ENCODE measurements at regions not wholly inside any gene's neighbourhood (a gene's known extent, or its start where the extent isn't known, plus 50 kb on each side); places are given as distances from the start of the nearest gene placed in this dataset.

- Mint-ChIP-seq H3K27ac (ENCODE audit: low read depth, unreplicated experiment) (no peak overlapping the region), H3K4me3 (ENCODE audit: unreplicated experiment) (no peak overlapping the region), H3K27me3 (ENCODE audit: insufficient read depth, unreplicated experiment) (no peaks in the 10 kb centered on the region), H3K9me3 (ENCODE audit: unreplicated experiment) (peaks cover 40% of the 10 kb centered on the region), H3K4me1 (ENCODE audit: insufficient read depth, unreplicated experiment) (no peaks in the 10 kb centered on the region), H3K36me3 (ENCODE audit: insufficient read depth, unreplicated experiment) (no peaks in the 10 kb centered on the region)
- ChIA-PET CTCF (no interaction called here), POLR2A (no interaction called here)
- no peak for DNase-seq (ENCODE audit: unreplicated experiment)
- no TSS peak for BruUV-seq (replicated peaks)
- intact Hi-C loops (cut with micrococcal nuclease), result no loop called here
- no peak for TF ChIP-seq CTCF (IDR thresholded peaks at IDR 0.05; ENCODE audit: unreplicated experiment)
These were observed 271.0 kb upstream of the ATP10A start for GRCh38 chr15:26134152-26134551.

GRCh38 chr15:26132811-26133210, 269.7 kb upstream of the ATP10A start:
- H3K4me1 Mint-ChIP-seq (ENCODE audit: insufficient read depth, unreplicated experiment), result no peaks in the 10 kb centered on the region
- no peaks in the 10 kb centered on the region for H3K36me3 Mint-ChIP-seq (ENCODE audit: insufficient read depth, unreplicated experiment)
- TF ChIP-seq CTCF (IDR thresholded peaks at IDR 0.05; ENCODE audit: unreplicated experiment), result no peak
- intact Hi-C loops (cut with micrococcal nuclease), result no loop called here
- H3K27ac Mint-ChIP-seq (ENCODE audit: low read depth, unreplicated experiment), result no peak overlapping the region
- H3K9me3 Mint-ChIP-seq (ENCODE audit: unreplicated experiment), result peaks cover 31% of the 10 kb centered on the region
- no TSS peak for BruUV-seq (replicated peaks)
- DNase-seq (ENCODE audit: unreplicated experiment), result no peak
- POLR2A ChIA-PET, result no interaction called here
- CTCF ChIA-PET, result no interaction called here
- no peak overlapping the region for H3K4me3 Mint-ChIP-seq (ENCODE audit: unreplicated experiment)
- H3K27me3 Mint-ChIP-seq (ENCODE audit: insufficient read depth, unreplicated experiment), result no peaks in the 10 kb centered on the region

GRCh38 chr15:26129852-26130251, 266.7 kb upstream of the ATP10A start:
- Mint-ChIP-seq H3K27ac (ENCODE audit: low read depth, unreplicated experiment) (no peak overlapping the region), H3K9me3 (ENCODE audit: unreplicated experiment) (peaks cover 26% of the 10 kb centered on the region), H3K27me3 (ENCODE audit: insufficient read depth, unreplicated experiment) (no peaks in the 10 kb centered on the region), H3K4me1 (ENCODE audit: insufficient read depth, unreplicated experiment) (no peaks in the 10 kb centered on the region), H3K36me3 (ENCODE audit: insufficient read depth, unreplicated experiment) (no peaks in the 10 kb centered on the region), H3K4me3 (ENCODE audit: unreplicated experiment) (no peak overlapping the region)
- no peak for TF ChIP-seq CTCF (IDR thresholded peaks at IDR 0.05; ENCODE audit: unreplicated experiment)
- CTCF ChIA-PET, result no interaction called here
- BruUV-seq (replicated peaks), result no TSS peak
- POLR2A ChIA-PET, result no interaction called here
- intact Hi-C loops (cut with micrococcal nuclease), result no loop called here
- no peak for DNase-seq (ENCODE audit: unreplicated experiment)

GRCh38 chr15:26128611-26129140, 265.5 kb upstream of the ATP10A start:
- Mint-ChIP-seq H3K4me1 (ENCODE audit: insufficient read depth, unreplicated experiment) (no peaks in the 10 kb centered on the region), H3K27ac (ENCODE audit: low read depth, unreplicated experiment) (no peak overlapping the region), H3K36me3 (ENCODE audit: insufficient read depth, unreplicated experiment) (no peaks in the 10 kb centered on the region), H3K9me3 (ENCODE audit: unreplicated experiment) (peaks cover 21% of the 10 kb centered on the region), H3K4me3 (ENCODE audit: unreplicated experiment) (no peak overlapping the region), H3K27me3 (ENCODE audit: insufficient read depth, unreplicated experiment) (no peaks in the 10 kb centered on the region)
- ChIA-PET CTCF (no interaction called here), POLR2A (no interaction called here)
- no TSS peak for BruUV-seq (replicated peaks)
- TF ChIP-seq CTCF (IDR thresholded peaks at IDR 0.05; ENCODE audit: unreplicated experiment), result no peak
- intact Hi-C loops (cut with micrococcal nuclease), result no loop called here
- DNase-seq (ENCODE audit: unreplicated experiment), result no peak

Measured in MCF 10A (cell line).